HG03196 (cell line): ENCODE measurements at regions not wholly inside any gene's neighbourhood (a gene's known extent, or its start where the extent isn't known, plus 50 kb on each side); places are given as distances from the start of the nearest gene placed in this dataset.
"Not testable (repeated sequence)": the region's sequence is repeated elsewhere in the genome, so short reads cannot be mapped to it uniquely, and the experiment has no call there.

ENCODE experiments used
- ATAC-seq: cut with Tn5 transposase; IDR thresholded peaks from one replicate; pipeline ENCODE4 v1.9.1; 2021; ENCODE audit not compliant: unreplicated experiment

DNA sequence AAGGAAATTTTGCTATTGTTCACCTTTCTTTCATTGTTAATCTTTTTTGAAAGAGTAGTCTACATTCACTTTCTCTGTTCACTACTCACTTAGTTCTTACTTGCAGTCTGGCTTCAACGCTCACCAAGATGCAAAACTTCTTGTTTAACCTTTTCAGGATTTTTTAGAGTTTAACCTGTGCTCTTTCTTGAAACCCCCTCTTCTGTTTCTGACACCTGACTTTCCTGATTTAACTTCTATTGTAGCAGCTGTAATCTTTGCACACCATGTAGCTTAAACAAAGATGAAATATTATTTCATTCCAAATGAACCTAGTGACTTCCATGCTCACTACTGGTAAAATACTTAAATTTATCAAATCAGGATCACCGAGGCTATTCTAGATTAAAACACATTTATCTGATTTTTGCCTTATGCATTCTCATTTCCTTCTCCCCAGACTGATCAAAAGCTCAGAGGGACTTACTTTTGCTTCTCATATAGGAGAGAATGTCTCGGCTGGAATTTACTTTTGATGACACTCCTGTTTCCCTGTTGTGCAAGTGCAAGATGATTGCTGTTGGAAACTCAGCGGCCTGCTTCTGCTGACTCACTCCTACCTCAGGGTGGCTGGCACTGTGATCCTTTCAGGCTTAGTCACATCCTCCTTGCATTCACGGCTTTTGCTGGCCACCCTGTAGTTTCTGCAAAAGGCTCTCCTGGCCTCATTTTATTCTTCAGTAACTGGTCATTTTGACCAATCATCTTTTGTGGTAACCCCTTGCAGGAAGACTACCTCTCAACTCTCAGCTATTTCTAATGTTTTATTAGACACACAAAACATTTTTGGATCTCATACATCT is 109.3 kb upstream of the IFNE start:
- no peak for ATAC-seq

- no peak for ATAC-seq
Measured at GRCh38 chr9:21592063-21592338, 109.9 kb upstream of the IFNE start.

- no peak for ATAC-seq
Measured at GRCh38 chr9:21597284-21597683, 115.2 kb upstream of the IFNE start.

- no peak for ATAC-seq
Measured at GRCh38 chr9:21598749-21599148, 116.6 kb upstream of the IFNE start.

DNA sequence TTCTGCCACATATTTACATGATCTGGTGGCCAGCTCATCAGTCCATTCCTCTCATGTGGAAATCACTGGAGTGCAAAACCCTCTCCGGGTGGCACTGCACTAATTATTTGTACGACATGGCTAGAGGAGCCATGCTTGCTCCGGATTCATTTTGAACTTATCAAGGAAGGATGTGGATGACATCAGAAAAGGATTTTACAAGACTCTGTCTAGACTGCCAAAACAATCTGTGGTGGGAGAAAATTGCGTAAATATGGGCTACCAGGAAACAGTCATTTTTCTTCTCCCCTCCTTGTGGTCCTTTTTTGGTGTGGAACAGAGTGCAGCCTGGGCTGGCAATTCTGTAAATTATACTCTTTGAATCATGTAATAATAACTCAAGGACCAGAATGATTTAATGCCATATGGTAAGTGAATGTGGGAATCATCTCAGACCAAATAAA is 123.4 kb upstream of the IFNE start:
- ATAC-seq: no peak

GRCh38 chr9:21607576-21607975 is 125.5 kb upstream of the IFNE start:
- no peak for ATAC-seq

DNA sequence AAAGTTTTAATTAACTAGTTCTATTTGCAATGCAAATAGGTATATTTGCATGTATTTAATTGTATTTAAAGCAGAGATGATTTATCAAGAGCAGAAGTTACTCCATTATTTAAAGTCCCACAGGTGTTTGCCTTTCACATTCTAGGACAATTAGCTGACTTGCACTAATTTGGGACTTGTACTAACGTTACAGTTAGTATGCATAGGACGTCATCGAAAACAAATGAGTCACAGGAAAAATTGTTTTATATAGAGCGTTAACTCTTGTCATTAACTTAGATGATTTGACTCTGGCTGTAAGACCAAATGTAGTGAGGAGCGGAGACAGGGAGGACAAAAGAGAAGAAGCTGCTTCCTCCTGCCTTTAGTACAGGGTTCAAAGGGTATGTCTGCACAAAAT is 126.1 kb upstream of the IFNE start:
- ATAC-seq: no peak

- no peak for ATAC-seq
Measured at GRCh38 chr9:21609506-21609905, 127.4 kb upstream of the IFNE start.

DNA sequence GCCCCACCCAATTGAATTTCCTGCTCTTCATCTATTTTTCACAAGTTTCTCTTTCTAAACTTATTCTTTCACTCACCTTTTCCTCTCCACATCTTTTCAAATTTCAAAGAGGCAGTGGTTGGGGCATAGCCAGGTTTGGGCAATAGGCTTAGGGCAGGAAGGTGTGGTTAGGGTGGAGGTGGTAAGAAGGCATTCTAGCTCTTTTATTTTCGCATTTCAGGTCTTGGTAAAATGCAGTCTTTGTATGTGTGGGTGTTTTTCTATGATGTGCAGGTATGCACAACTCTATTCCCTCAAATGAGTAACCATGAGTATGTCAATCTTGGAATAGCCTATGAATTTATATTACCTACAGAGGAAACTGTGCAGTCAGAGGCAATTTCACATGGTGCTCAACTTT is 129.8 kb upstream of the IFNE start:
- no peak for ATAC-seq

GRCh38 chr9:21615018-21615417 is 132.9 kb upstream of the IFNE start:
- ATAC-seq: no peak

- ATAC-seq: no peak
Measured at GRCh38 chr9:21615446-21615845, 133.3 kb upstream of the IFNE start.

DNA sequence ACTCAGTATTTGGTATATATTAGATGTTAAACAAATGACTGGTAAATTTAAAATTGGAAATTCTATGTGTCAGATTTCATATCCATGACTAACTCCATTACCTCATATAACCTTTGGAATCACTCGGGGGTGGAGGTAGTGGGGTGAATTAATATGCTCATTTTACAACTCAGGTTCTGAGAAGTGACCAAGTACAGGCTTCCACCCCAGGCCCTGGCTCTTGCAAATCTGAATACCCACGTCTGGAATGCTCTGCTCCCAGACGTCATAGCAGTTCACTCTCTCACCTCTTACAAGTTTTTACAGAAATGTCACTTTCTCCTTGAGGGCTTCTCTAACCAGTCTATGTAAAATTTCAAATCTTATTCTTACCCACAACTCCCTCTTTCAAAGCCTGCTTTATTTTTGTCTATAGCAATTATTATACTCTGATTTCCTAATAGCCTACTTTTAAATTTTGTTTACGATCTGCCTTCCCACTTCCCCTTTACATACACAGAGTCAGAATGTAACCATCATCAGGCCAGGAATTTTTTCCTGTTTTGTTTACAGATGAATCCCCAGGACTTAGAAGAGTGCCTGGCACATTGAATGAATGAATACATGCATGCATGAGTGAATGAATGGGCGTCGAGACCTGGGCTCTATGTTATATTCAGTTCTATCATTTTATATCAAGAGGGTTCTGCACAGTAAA is 134.1 kb upstream of the IFNE start:
- ATAC-seq: no peak

GRCh38 chr9:21624675-21625644 is 142.8 kb upstream of the IFNE start:
- ATAC-seq: no peak

DNA sequence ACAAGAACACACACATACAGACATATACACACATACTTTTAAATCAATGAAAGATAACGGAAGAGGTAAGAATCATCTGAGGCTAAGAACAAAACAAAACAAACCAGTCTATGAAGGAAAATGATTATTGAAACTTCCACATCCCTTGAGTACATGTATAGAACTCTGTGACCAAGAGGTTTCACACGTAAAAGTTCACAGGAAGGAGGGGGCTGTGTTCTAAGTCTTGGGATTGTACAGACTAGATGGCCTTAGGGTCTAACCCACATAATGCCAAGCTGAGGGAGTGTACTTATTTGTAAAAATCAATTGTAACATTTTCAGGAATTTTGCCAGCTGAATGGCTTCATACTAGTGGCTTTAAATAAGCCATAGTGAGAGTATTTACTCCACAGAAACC is 144.4 kb upstream of the IFNE start:
- no peak for ATAC-seq

DNA sequence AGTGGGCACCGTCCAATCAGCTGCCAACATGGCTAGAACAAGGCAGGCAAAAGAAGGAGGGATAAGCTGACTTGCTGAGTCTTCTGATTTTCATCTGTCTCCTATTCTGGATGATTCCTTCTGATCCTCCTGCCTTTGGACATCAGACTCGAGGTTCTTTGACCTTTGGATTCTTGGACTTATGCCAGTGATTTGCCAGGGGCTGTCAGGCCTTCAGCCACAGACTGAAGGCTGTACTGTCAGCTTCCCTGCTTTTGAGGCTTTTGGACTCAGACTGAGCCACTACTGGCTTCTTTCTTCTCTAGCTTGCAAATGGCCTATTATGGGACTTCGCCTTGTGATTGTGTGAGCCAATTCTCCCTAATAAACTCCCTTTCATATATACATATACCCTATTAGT is 146.8 kb upstream of the IFNE start:
- not testable (repeated sequence) for ATAC-seq

- ATAC-seq: no peak
Measured at GRCh38 chr9:21634951-21635350, 152.8 kb upstream of the IFNE start.

DNA sequence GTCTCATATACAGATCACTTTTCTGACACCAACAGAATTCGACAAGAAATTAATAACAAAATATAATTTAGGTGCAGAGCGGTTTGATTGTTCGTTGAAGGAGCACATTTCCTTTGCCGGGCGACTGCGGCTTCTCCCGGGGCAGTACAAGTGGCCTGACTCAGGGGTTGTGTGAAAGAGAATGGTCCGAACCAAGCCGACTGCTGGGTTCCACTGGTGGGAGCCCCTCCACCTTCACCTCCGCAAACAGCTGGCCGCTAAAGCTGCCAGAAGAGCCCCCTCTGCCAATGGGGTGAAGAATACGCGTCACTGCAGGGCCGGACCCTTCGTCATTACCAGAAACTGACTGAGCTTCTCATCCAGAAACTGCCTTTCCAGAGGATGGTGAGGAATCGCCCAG is 156.0 kb upstream of the IFNE start:
- no peak for ATAC-seq

GRCh38 chr9:21653091-21653490 is 149.3 kb upstream of the MTAP start:
- ATAC-seq: no peak

- ATAC-seq: no peak
Measured at GRCh38 chr9:21653589-21653988, 148.8 kb upstream of the MTAP start.

DNA sequence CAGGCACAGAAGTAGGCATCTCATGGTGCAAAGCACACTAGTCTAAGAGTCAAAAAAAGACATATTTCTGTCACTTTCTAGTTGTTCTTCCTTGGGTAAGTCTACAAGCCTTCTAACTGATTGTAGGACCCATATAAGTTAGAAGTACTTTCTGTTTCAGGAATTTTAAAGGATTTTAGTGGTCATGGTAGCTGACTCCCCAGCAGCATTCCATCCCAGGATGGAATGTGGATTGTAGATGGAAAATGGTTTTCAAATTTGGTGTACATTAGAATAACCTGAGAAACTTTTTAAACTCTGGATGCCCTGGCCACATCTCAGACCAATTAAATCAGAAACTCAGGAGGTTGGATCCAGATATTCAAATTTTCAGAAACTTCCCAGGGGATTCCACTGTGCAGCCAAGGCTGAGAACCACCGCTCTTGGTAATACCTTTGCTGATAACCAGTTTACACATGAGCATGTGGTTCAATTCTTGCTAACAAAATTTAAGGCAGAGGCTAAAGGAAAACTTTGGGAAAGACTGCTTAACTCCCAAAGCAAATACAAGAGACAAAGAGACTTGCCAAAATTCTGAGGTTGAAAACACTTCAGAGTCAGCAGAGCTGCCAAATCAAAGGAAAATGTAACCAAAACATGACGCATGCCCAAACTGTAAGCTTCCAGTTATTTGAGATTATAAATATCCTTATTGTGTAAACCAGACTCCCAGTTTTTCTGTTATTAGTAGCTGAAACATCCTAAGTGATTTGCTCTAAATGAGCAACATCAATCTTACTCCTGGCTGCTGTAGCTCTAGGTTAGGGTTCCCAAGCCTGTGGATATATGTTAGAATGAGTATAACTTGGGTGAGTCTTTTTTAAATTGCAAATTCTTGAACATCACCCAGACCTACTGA is 145.4 kb upstream of the MTAP start:
- ATAC-seq: no peak
